GM21447 (cell line): ENCODE measurements at regions not wholly inside any gene's neighbourhood (a gene's known extent, or its start where the extent isn't known, plus 50 kb on each side); places are given as distances from the start of the nearest gene placed in this dataset.

Experiments used
- ATAC-seq: cut with Tn5 transposase; IDR thresholded peaks from one replicate; pipeline ENCODE4 v1.9.1; 2021; ENCODE audit not compliant: unreplicated experiment

DNA sequence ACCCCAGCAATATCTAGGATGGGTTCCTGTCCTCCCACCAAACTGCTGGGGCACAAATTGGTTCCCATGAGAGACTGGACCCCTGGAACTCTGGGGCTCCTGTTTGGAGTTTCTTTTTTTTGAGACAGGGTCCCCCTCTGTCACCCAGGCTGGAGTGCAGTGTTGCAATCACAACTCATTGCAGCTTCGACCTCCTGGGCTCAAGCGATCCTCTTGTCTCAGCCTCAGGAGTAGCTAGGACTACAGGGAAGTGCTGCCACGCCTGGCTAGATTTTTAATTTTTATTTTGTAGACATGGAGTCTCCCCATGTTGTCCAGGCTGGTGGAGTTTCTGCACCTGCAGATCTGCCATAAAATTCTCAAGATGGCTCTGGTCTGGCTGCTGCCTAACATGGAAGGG, 56.3 kb upstream of the BRD7 start:
- no peak for ATAC-seq

DNA sequence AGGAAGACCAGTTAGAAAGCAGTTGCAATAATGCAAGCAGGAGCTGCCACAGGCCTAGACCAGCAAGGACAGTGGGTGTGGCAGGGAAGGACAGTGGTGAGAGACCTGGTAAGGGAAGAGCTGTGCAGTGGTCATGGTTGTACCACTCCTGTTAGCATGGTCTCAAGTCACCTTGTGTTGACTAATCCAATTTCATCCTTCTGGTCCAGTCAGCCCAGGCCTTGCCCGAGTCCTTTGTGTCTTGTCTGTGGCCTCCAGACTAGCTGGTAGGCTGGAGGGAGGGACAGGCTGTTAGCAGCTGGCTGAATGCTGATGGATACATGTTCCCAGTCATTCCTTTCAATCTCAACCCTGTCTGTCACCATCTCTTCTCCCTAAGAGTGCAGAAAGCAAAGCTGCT, 54.1 kb upstream of the BRD7 start:
- no peak for ATAC-seq

DNA sequence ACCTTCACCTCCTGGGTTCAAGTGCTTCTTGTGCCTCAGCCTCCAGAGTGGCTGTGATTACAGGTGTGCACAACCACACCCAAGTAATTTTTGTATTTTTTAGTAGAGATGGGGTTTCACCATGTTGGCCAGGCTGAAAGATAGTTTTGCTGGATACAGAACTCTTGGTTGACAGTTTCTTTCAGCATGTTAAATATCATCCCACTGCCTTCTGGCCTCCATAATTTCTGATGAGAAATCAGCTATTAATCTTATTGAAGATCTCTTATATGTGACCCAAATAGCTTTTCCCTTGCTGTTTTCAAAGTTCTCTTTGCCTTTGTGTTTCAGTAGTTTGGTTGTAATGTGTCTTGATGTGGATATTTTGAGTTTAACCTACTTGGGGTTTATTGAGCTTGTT, 50.3 kb upstream of the BRD7 start:
- no peak for ATAC-seq
